Panc1 (cell line): ENCODE measurements at regions not wholly inside any gene's neighbourhood (a gene's known extent, or its start where the extent isn't known, plus 50 kb on each side); places are given as distances from the start of the nearest gene placed in this dataset.

Source experiments
- CTCF ChIP-seq: fragments of 450-650 bp; IDR thresholded peaks from 2 replicates; pipeline ENCODE4 v1.5.1; 2017; ENCODE audit warnings: mild to moderate bottlenecking
- POLR2AphosphoS5 ChIP-seq: IDR thresholded peaks from 2 replicates; pipeline ENCODE4 v1.6.1; 2012; ENCODE audit warnings: mild to moderate bottlenecking, low read depth, low read length, moderate library complexity
- REST ChIP-seq, 2 experiments: IDR thresholded peaks; 2 replicates each; pipeline ENCODE4 v1.6.1; 2011 to 2012; ENCODE audit warnings: low read depth in 2 of 2, control low read depth in 1 of 2, low read length in 1 of 2, mild to moderate bottlenecking in 1 of 2, moderate library complexity in 1 of 2; ENCODE audit not compliant: insufficient read depth in 1 of 2
- SIN3A ChIP-seq: IDR thresholded peaks from 2 replicates; pipeline ENCODE4 v1.6.1; 2012; ENCODE audit warnings: low read depth, mild to moderate bottlenecking, low read length, moderate library complexity, borderline replicate concordance; ENCODE audit not compliant: insufficient read depth
- TCF7L2 ChIP-seq: IDR thresholded peaks from 2 replicates; pipeline ENCODE4 v1.6.1; 2011; ENCODE audit warnings: mild to moderate bottlenecking, low read depth, low read length, inconsistent platforms

- TF ChIP-seq CTCF: no peak
- TF ChIP-seq TCF7L2: no peak
- TF ChIP-seq SIN3A: no peak
- TF ChIP-seq REST (IDR thresholded peaks at IDR 0.05; ENCODE audit: insufficient read depth in 1 of 2, low read depth in 2 of 2, low read length in 1 of 2): no peak
- TF ChIP-seq POLR2AphosphoS5: no peak
Observed at GRCh38 chr3:19013879-19014278, 134.4 kb upstream of the KCNH8 start.
